Transverse colon (tissue), 4 donors: ENCODE measurements at regions not wholly inside any gene's neighbourhood (a gene's known extent, or its start where the extent isn't known, plus 50 kb on each side); places are given as distances from the start of the nearest gene placed in this dataset.

ENCODE experiments used
- CTCF ChIP-seq, 5 experiments: fragments of 200-600 bp in 3 of 5; fragments of 450-650 bp in 2 of 5; sonication (generic) in 3 of 5; IDR thresholded peaks; 1 replicate in 2 of 5; 2 replicates in 3 of 5; pipeline ENCODE4 v1.5.1; 2016 to 2017; ENCODE audit warnings: antibody characterized with exemption in 5 of 5, inconsistent platforms in 3 of 5, mild to moderate bottlenecking in 2 of 5, moderate library complexity in 1 of 5
- EP300 ChIP-seq: sonication (generic); formaldehyde crosslinking; IDR thresholded peaks from one replicate; pipeline ENCODE4 v1.6.1; 2017; ENCODE audit warnings: antibody characterized with exemption, low read depth
- POLR2A ChIP-seq: fragments of 450-650 bp; IDR thresholded peaks from one replicate; pipeline ENCODE4 v1.6.1; 2016; ENCODE audit warnings: antibody characterized with exemption, mild to moderate bottlenecking, moderate library complexity
- POLR2AphosphoS5 ChIP-seq, 3 donors: sonication (generic); formaldehyde crosslinking; IDR thresholded peaks; one replicate each; pipeline ENCODE4 v1.6.1; 2016; ENCODE audit warnings: antibody characterized with exemption in 3 of 3

GRCh38 chr11:133654630-133655212 is 122.4 kb upstream of the OPCML start:
- TF ChIP-seq CTCF (IDR thresholded peaks at IDR 0.05) (no peak), POLR2AphosphoS5 (IDR thresholded peaks at IDR 0.05) (no peak), POLR2A (no peak), EP300 (no peak)
